HG03025 (cell line): ENCODE measurements at regions not wholly inside any gene's neighbourhood (a gene's known extent, or its start where the extent isn't known, plus 50 kb on each side); places are given as distances from the start of the nearest gene placed in this dataset.

Experiments used
- ATAC-seq: cut with Tn5 transposase; IDR thresholded peaks from one replicate; pipeline ENCODE4 v1.9.1; 2021; ENCODE audit warnings: mild to moderate bottlenecking, moderate library complexity; ENCODE audit not compliant: unreplicated experiment, low FRiP score

- no peak for ATAC-seq
Observed at GRCh38 chr21:21605521-21605920, 607.3 kb downstream of the NCAM2 start.

GRCh38 chr21:21606041-21606440 is 607.8 kb downstream of the NCAM2 start:
- ATAC-seq: no peak

GRCh38 chr21:21612466-21612865 is 614.3 kb downstream of the NCAM2 start:
- no peak for ATAC-seq

GRCh38 chr21:21614966-21615365 is 616.8 kb downstream of the NCAM2 start:
- no peak for ATAC-seq

GRCh38 chr21:21622460-21623234 is 624.4 kb downstream of the NCAM2 start:
- no peak for ATAC-seq

GRCh38 chr21:21624674-21625073 is 626.5 kb downstream of the NCAM2 start:
- ATAC-seq: no peak

GRCh38 chr21:21631961-21632360 is 633.8 kb downstream of the NCAM2 start:
- no peak for ATAC-seq

- ATAC-seq: no peak
Observed at GRCh38 chr21:21632926-21633325, 634.7 kb downstream of the NCAM2 start.

GRCh38 chr21:21661741-21662140 is 663.5 kb downstream of the NCAM2 start:
- no peak for ATAC-seq

GRCh38 chr21:21662776-21663175 is 664.6 kb downstream of the NCAM2 start:
- ATAC-seq: no peak

GRCh38 chr21:21664871-21665270 is 666.7 kb downstream of the NCAM2 start:
- no peak for ATAC-seq

- ATAC-seq: no peak
Observed at GRCh38 chr21:21666689-21667088, 668.5 kb downstream of the NCAM2 start.

GRCh38 chr21:21668198-21668597 is 670.0 kb downstream of the NCAM2 start:
- ATAC-seq: no peak

- no peak for ATAC-seq
Observed at GRCh38 chr21:21673959-21674358, 675.8 kb downstream of the NCAM2 start.

- ATAC-seq: no peak
Observed at GRCh38 chr21:21675601-21676000, 677.4 kb downstream of the NCAM2 start.

- ATAC-seq: no peak
Observed at GRCh38 chr21:21682172-21682571, 684.0 kb downstream of the NCAM2 start.

- no peak for ATAC-seq
Observed at GRCh38 chr21:21688889-21689288, 690.7 kb downstream of the NCAM2 start.

- no peak for ATAC-seq
Observed at GRCh38 chr21:21690068-21690665, 692.0 kb downstream of the NCAM2 start.

- no peak for ATAC-seq
Observed at GRCh38 chr21:21712748-21713520, 714.7 kb downstream of the NCAM2 start.

- no peak for ATAC-seq
Observed at GRCh38 chr21:21713651-21714180, 715.5 kb downstream of the NCAM2 start.

- no peak for ATAC-seq
Observed at GRCh38 chr21:21714426-21714825, 716.2 kb downstream of the NCAM2 start.
